DND-41 (cell line): ENCODE measurements at regions not wholly inside any gene's neighbourhood (a gene's known extent, or its start where the extent isn't known, plus 50 kb on each side); places are given as distances from the start of the nearest gene placed in this dataset.

Experiments
- ATAC-seq: fragments of 200-7000 bp; cut with Tn5 transposase; 3 replicates; pipeline ENCODE4 v1.9.1; 2021; ENCODE audit warnings: low read depth; ENCODE audit not compliant: insufficient read depth
- DNase-seq: peaks from one replicate; pipeline ENCODE4 v3.0.0-alpha.2; 2020
- H2AFZ ChIP-seq: 2 replicates; pipeline ENCODE4 v1.6.0; 2012; ENCODE audit warnings: low read depth, low read length
- H3K27ac ChIP-seq: 2 replicates; pipeline ENCODE4 v1.5.1; 2012; ENCODE audit warnings: low read length, inconsistent platforms
- H3K27me3 ChIP-seq: fragments of 200-600 bp; sonication (generic); 2 replicates; pipeline ENCODE4 v1.6.0; 2012; ENCODE audit warnings: low read length, mild to moderate bottlenecking, inconsistent platforms; ENCODE audit not compliant: insufficient read depth, poor library complexity
- H3K36me3 ChIP-seq: 2 replicates; pipeline ENCODE4 v1.5.1; 2012; ENCODE audit warnings: low read length, inconsistent platforms; ENCODE audit not compliant: insufficient read depth
- H3K4me1 ChIP-seq: 2 replicates; pipeline ENCODE4 v1.5.1; 2012; ENCODE audit warnings: mild to moderate bottlenecking, low read length; ENCODE audit not compliant: insufficient read depth
- H3K4me2 ChIP-seq: 2 replicates; pipeline ENCODE4 v1.6.0; 2012; ENCODE audit warnings: mild to moderate bottlenecking, moderate library complexity, low read length, inconsistent platforms; ENCODE audit not compliant: insufficient read depth
- H3K4me3 ChIP-seq, 2 experiments: fragments of 200-600 bp in 1 of 2; shearing (Covaris generic) in 1 of 2; 2 replicates each; pipeline ENCODE4 v1.5.1; 2012 to 2016; ENCODE audit warnings: inconsistent platforms in 2 of 2, low read length in 2 of 2, mild to moderate bottlenecking in 2 of 2, low read depth in 1 of 2, moderate library complexity in 1 of 2
- H3K79me2 ChIP-seq: 2 replicates; pipeline ENCODE4 v1.6.0; 2012; ENCODE audit warnings: low read length, inconsistent platforms; ENCODE audit not compliant: insufficient read depth
- H3K9ac ChIP-seq: 2 replicates; pipeline ENCODE4 v1.6.0; 2012; ENCODE audit warnings: low read depth, mild to moderate bottlenecking, inconsistent platforms, low read length, moderate library complexity
- H3K9me3 ChIP-seq: 2 replicates; pipeline ENCODE4 v1.5.1; 2012; ENCODE audit warnings: low read length, moderate library complexity, mild to moderate bottlenecking, inconsistent platforms; ENCODE audit not compliant: insufficient read depth, severe bottlenecking
- H4K20me1 ChIP-seq: 2 replicates; pipeline ENCODE4 v1.6.0; 2012; ENCODE audit warnings: low read length; ENCODE audit not compliant: insufficient read depth
- CTCF ChIP-seq: IDR thresholded peaks from 2 replicates; pipeline ENCODE4 v1.5.1; 2012; ENCODE audit warnings: borderline replicate concordance, low read length, moderate library complexity, mild to moderate bottlenecking; ENCODE audit not compliant: poor library complexity, severe bottlenecking; ENCODE audit errors: extremely low read depth
- EZH2 ChIP-seq: IDR thresholded peaks from 3 replicates; pipeline ENCODE4 v1.6.1; 2012; ENCODE audit warnings: borderline replicate concordance, low read depth, mild to moderate bottlenecking, moderate library complexity, low read length, inconsistent platforms; ENCODE audit not compliant: severe bottlenecking

GRCh38 chr6:141443032-141443431, 689.7 kb upstream of the GJE1 start:
- Histone ChIP-seq H3K79me2 (no peaks in the 10 kb centered on the region), H2AFZ (no peak overlapping the region), H3K9me3 (no peaks in the 10 kb centered on the region), H3K27me3 (no peaks in the 10 kb centered on the region), H3K4me2 (no peak overlapping the region), H3K36me3 (no peaks in the 10 kb centered on the region), H3K27ac (no peak overlapping the region), H3K4me1 (no peaks in the 10 kb centered on the region), H4K20me1 (no peaks in the 10 kb centered on the region), H3K4me3 (no peak overlapping the region), H3K9ac (no peak overlapping the region)
- no peak for TF ChIP-seq CTCF
- TF ChIP-seq EZH2 = no peak
- DNase-seq (no peak), ATAC-seq (no peak)

GRCh38 chr6:141439513-141439912, 693.2 kb upstream of the GJE1 start:
- no peak for ATAC-seq
- Histone ChIP-seq H3K4me1 (no peaks in the 10 kb centered on the region), H2AFZ (no peak overlapping the region), H3K27me3 (no peaks in the 10 kb centered on the region), H3K36me3 (no peaks in the 10 kb centered on the region), H3K79me2 (no peaks in the 10 kb centered on the region), H3K4me2 (no peak overlapping the region), H3K9ac (no peak overlapping the region), H3K9me3 (no peaks in the 10 kb centered on the region), H3K4me3 (no peak overlapping the region), H3K27ac (no peak overlapping the region), H4K20me1 (no peaks in the 10 kb centered on the region)
- TF ChIP-seq EZH2 = no peak
- no peak for DNase-seq

GRCh38 chr6:141437685-141438084, 695.0 kb upstream of the GJE1 start:
- Histone ChIP-seq H3K9ac (no peak overlapping the region), H3K27ac (no peak overlapping the region), H3K79me2 (no peaks in the 10 kb centered on the region), H3K36me3 (no peaks in the 10 kb centered on the region), H4K20me1 (no peaks in the 10 kb centered on the region), H3K9me3 (no peaks in the 10 kb centered on the region), H3K4me2 (no peak overlapping the region), H2AFZ (no peak overlapping the region), H3K27me3 (no peaks in the 10 kb centered on the region), H3K4me1 (no peaks in the 10 kb centered on the region), H3K4me3 (no peak overlapping the region)
- TF ChIP-seq EZH2 = no peak
- no peak for TF ChIP-seq CTCF
- ATAC-seq = no peak
- no peak for DNase-seq

GRCh38 chr6:141437011-141437410, 695.7 kb upstream of the GJE1 start:
- ATAC-seq (no peak), DNase-seq (no peak)
- no peaks in the 10 kb centered on the region for H3K9me3 ChIP-seq
- no peak overlapping the region for H3K9ac ChIP-seq
- H3K36me3 ChIP-seq = no peaks in the 10 kb centered on the region
- no peak overlapping the region for H3K4me2 ChIP-seq
- H3K27ac ChIP-seq = no peak overlapping the region
- no peaks in the 10 kb centered on the region for H3K79me2 ChIP-seq
- no peak overlapping the region for H3K4me3 ChIP-seq
- no peaks in the 10 kb centered on the region for H3K27me3 ChIP-seq
- no peaks in the 10 kb centered on the region for H4K20me1 ChIP-seq
- H3K4me1 ChIP-seq = no peaks in the 10 kb centered on the region
- TF ChIP-seq EZH2 = no peak
- no peak for TF ChIP-seq CTCF
- no peak overlapping the region for H2AFZ ChIP-seq
